ENCODE measurements at regions not wholly inside any gene's neighbourhood (a gene's known extent, or its start where the extent isn't known, plus 50 kb on each side); places are given as distances from the start of the nearest gene placed in this dataset.

GRCh38 chr16:85213926-85214675 is 101.8 kb upstream of the CIBAR2 start:
- ATAC-seq (ENCODE audit: low read depth in 2 of 2) (no peak), DNase-seq (no peak)
- H3K36me3 ChIP-seq (ENCODE audit: control insufficient read depth, insufficient read depth, low read length) = no peaks in the 10 kb centered on the region
- no peak overlapping the region for H3K27ac Mint-ChIP-seq
- no peaks in the 10 kb centered on the region for H3K4me1 Mint-ChIP-seq
- no peak overlapping the region for H3K27ac ChIP-seq (ENCODE audit: insufficient read depth, low read length, poor library complexity, severe bottlenecking)
- H3K27me3 ChIP-seq (ENCODE audit: control insufficient read depth, insufficient read depth, low read length) = no peaks in the 10 kb centered on the region
- H3K27me3 Mint-ChIP-seq = no peaks in the 10 kb centered on the region
- H3K9me3 ChIP-seq (ENCODE audit: control insufficient read depth in 2 of 2, low read length in 2 of 2) = no peaks in the 10 kb centered on the region
- no peak overlapping the region for H3K4me3 Mint-ChIP-seq
- peaks cover 0 to 1% (median 0%) of the 10 kb centered on the region in 7 donors for H3K9me3 Mint-ChIP-seq
- H3K36me3 Mint-ChIP-seq = no peaks in the 10 kb centered on the region
- H3K4me1 ChIP-seq (ENCODE audit: control insufficient read depth, insufficient read depth, low read length, poor library complexity, severe bottlenecking) = no peaks in the 10 kb centered on the region
- H3K4me3 ChIP-seq (ENCODE audit: low read depth, low read length) = no peak overlapping the region

- Mint-ChIP-seq H3K36me3 (no peaks in the 10 kb centered on the region), H3K27ac (no peak overlapping the region), H3K4me1 (no peaks in the 10 kb centered on the region), H3K9me3 (no peaks in the 10 kb centered on the region), H3K4me3 (no peak overlapping the region), H3K27me3 (no peaks in the 10 kb centered on the region)
- no peak overlapping the region for H3K27ac ChIP-seq (ENCODE audit: insufficient read depth, low read length, poor library complexity, severe bottlenecking)
- no peak for DNase-seq
- H3K9me3 ChIP-seq (ENCODE audit: control insufficient read depth in 2 of 2, low read length in 2 of 2) = no peaks in the 10 kb centered on the region
- no peak overlapping the region for H3K4me3 ChIP-seq (ENCODE audit: low read depth, low read length)
- no peaks in the 10 kb centered on the region for H3K27me3 ChIP-seq (ENCODE audit: control insufficient read depth, insufficient read depth, low read length)
- H3K4me1 ChIP-seq (ENCODE audit: control insufficient read depth, insufficient read depth, low read length, poor library complexity, severe bottlenecking) = no peaks in the 10 kb centered on the region
- no peaks in the 10 kb centered on the region for H3K36me3 ChIP-seq (ENCODE audit: control insufficient read depth, insufficient read depth, low read length)
- no peak for ATAC-seq (ENCODE audit: low read depth in 2 of 2)
Observed at GRCh38 chr16:85215478-85216118, 103.3 kb upstream of the CIBAR2 start.

GRCh38 chr16:85216522-85217375 is 104.5 kb upstream of the CIBAR2 start:
- no peaks in the 10 kb centered on the region for H3K9me3 ChIP-seq (ENCODE audit: control insufficient read depth in 2 of 2, low read length in 2 of 2)

GRCh38 chr16:85220125-85220839 is 108.0 kb upstream of the CIBAR2 start:
- Histone ChIP-seq H3K9me3 (ENCODE audit: control insufficient read depth in 2 of 2, low read length in 2 of 2) (no peaks in the 10 kb centered on the region), H3K27me3 (ENCODE audit: control insufficient read depth, insufficient read depth, low read length) (no peaks in the 10 kb centered on the region), H3K27ac (ENCODE audit: insufficient read depth, low read length, poor library complexity, severe bottlenecking) (no peak overlapping the region), H3K4me1 (ENCODE audit: control insufficient read depth, insufficient read depth, low read length, poor library complexity, severe bottlenecking) (no peaks in the 10 kb centered on the region), H3K36me3 (ENCODE audit: control insufficient read depth, insufficient read depth, low read length) (no peaks in the 10 kb centered on the region), H3K4me3 (ENCODE audit: low read depth, low read length) (no peak overlapping the region)
- no peak for ATAC-seq (ENCODE audit: low read depth in 2 of 2)
- H3K27me3 Mint-ChIP-seq = no peaks in the 10 kb centered on the region
- H3K4me1 Mint-ChIP-seq = peaks cover 0 to 2% (median 0%) of the 10 kb centered on the region in 4 donors
- no peak for DNase-seq
- H3K9me3 Mint-ChIP-seq = no peaks in the 10 kb centered on the region
- H3K27ac Mint-ChIP-seq = no peak overlapping the region
- no peaks in the 10 kb centered on the region for H3K36me3 Mint-ChIP-seq
- no peak overlapping the region for H3K4me3 Mint-ChIP-seq

More at GRCh38 chr16:85216522-85217375, 104.5 kb upstream of the CIBAR2 start:
- Mint-ChIP-seq H3K4me3 (no peak overlapping the region), H3K27me3 (no peaks in the 10 kb centered on the region), H3K27ac (no peak overlapping the region), H3K9me3 (no peaks in the 10 kb centered on the region), H3K36me3 (no peaks in the 10 kb centered on the region), H3K4me1 (peaks cover 0 to 2% (median 0%) of the 10 kb centered on the region in 4 donors)
- Histone ChIP-seq H3K36me3 (ENCODE audit: control insufficient read depth, insufficient read depth, low read length) (no peaks in the 10 kb centered on the region), H3K4me1 (ENCODE audit: control insufficient read depth, insufficient read depth, low read length, poor library complexity, severe bottlenecking) (no peaks in the 10 kb centered on the region), H3K27me3 (ENCODE audit: control insufficient read depth, insufficient read depth, low read length) (no peaks in the 10 kb centered on the region), H3K4me3 (ENCODE audit: low read depth, low read length) (no peak overlapping the region), H3K27ac (ENCODE audit: insufficient read depth, low read length, poor library complexity, severe bottlenecking) (no peak overlapping the region)
- no peak for DNase-seq
- ATAC-seq (ENCODE audit: low read depth in 2 of 2) = no peak

- peaks cover 0 to 2% (median 0%) of the 10 kb centered on the region in 4 donors for H3K4me1 Mint-ChIP-seq
- no peaks in the 10 kb centered on the region for H3K9me3 ChIP-seq (ENCODE audit: control insufficient read depth in 2 of 2, low read length in 2 of 2)
- H3K27ac Mint-ChIP-seq = no peak overlapping the region
Observed at GRCh38 chr16:85220964-85221731, 108.9 kb upstream of the CIBAR2 start.

GRCh38 chr16:85221771-85222154 is 109.5 kb upstream of the CIBAR2 start:
- no peak overlapping the region for H3K4me3 ChIP-seq (ENCODE audit: low read depth, low read length)
- ATAC-seq (ENCODE audit: low read depth in 2 of 2) = no peak
- DNase-seq = no peak
- H3K9me3 ChIP-seq (ENCODE audit: control insufficient read depth in 2 of 2, low read length in 2 of 2) = no peaks in the 10 kb centered on the region
- no peaks in the 10 kb centered on the region for H3K27me3 ChIP-seq (ENCODE audit: control insufficient read depth, insufficient read depth, low read length)
- no peaks in the 10 kb centered on the region for H3K36me3 Mint-ChIP-seq
- H3K27me3 Mint-ChIP-seq = peaks cover under 1% of the 10 kb centered on the region
- H3K4me1 Mint-ChIP-seq = peaks cover 0 to 2% (median 0%) of the 10 kb centered on the region in 4 donors
- no peaks in the 10 kb centered on the region for H3K4me1 ChIP-seq (ENCODE audit: control insufficient read depth, insufficient read depth, low read length, poor library complexity, severe bottlenecking)
- no peak overlapping the region for H3K27ac ChIP-seq (ENCODE audit: insufficient read depth, low read length, poor library complexity, severe bottlenecking)
- H3K4me3 Mint-ChIP-seq = no peak overlapping the region
- no peaks in the 10 kb centered on the region for H3K9me3 Mint-ChIP-seq
- H3K36me3 ChIP-seq (ENCODE audit: control insufficient read depth, insufficient read depth, low read length) = no peaks in the 10 kb centered on the region
- no peak overlapping the region for H3K27ac Mint-ChIP-seq

More at GRCh38 chr16:85220964-85221731, 108.9 kb upstream of the CIBAR2 start:
- H3K36me3 Mint-ChIP-seq = no peaks in the 10 kb centered on the region
- no peak overlapping the region for H3K4me3 Mint-ChIP-seq
- Histone ChIP-seq H3K27me3 (ENCODE audit: control insufficient read depth, insufficient read depth, low read length) (no peaks in the 10 kb centered on the region), H3K36me3 (ENCODE audit: control insufficient read depth, insufficient read depth, low read length) (no peaks in the 10 kb centered on the region), H3K4me1 (ENCODE audit: control insufficient read depth, insufficient read depth, low read length, poor library complexity, severe bottlenecking) (no peaks in the 10 kb centered on the region), H3K4me3 (ENCODE audit: low read depth, low read length) (no peak overlapping the region), H3K27ac (ENCODE audit: insufficient read depth, low read length, poor library complexity, severe bottlenecking) (no peak overlapping the region)
- ATAC-seq (ENCODE audit: low read depth in 2 of 2) = no peak
- no peak for DNase-seq
- no peaks in the 10 kb centered on the region for H3K9me3 Mint-ChIP-seq
- H3K27me3 Mint-ChIP-seq = no peaks in the 10 kb centered on the region

All from CD4-positive, CD25-positive, alpha-beta regulatory T cell (primary cell).